ENCODE measurements at regions not wholly inside any gene's neighbourhood (a gene's known extent, or its start where the extent isn't known, plus 50 kb on each side); places are given as distances from the start of the nearest gene placed in this dataset.
A peak's percentile ranks its signal among the peaks of the same experiment; 100 is the strongest.

- DNase-seq, result no peak
Observed at GRCh38 chr2:780002-780401, 102.8 kb upstream of the TMEM18 start.

- DNase-seq, result no peak
Observed at GRCh38 chr2:778731-779350, 101.6 kb upstream of the TMEM18 start.

GRCh38 chr2:777546-777945 lies 100.3 kb upstream of the TMEM18 start:
- no peak for DNase-seq

- DNase-seq, result no peak
Observed at GRCh38 chr2:777051-777450, 99.8 kb upstream of the TMEM18 start.

GRCh38 chr2:776487-776886 lies 99.3 kb upstream of the TMEM18 start:
- DNase-seq, result no peak

GRCh38 chr2:776038-776437 lies 98.8 kb upstream of the TMEM18 start:
- no peak for DNase-seq

- no peak for DNase-seq
Observed at GRCh38 chr2:774436-774835, 97.2 kb upstream of the TMEM18 start.

- no peak for DNase-seq
Observed at GRCh38 chr2:773256-774160, 96.3 kb upstream of the TMEM18 start.

- no peak for DNase-seq
Observed at GRCh38 chr2:771538-771937, 94.3 kb upstream of the TMEM18 start.

- no peak for DNase-seq
Observed at GRCh38 chr2:770776-771175, 93.6 kb upstream of the TMEM18 start.

GRCh38 chr2:769771-770170 lies 92.6 kb upstream of the TMEM18 start:
- peak; percentile 15 for DNase-seq

GRCh38 chr2:768451-768850 lies 91.2 kb upstream of the TMEM18 start:
- no peak for DNase-seq

- DNase-seq, result no peak
Observed at GRCh38 chr2:767944-768343, 90.7 kb upstream of the TMEM18 start.

- peak; percentile 38 for DNase-seq
Observed at GRCh38 chr2:767440-767839, 90.2 kb upstream of the TMEM18 start.

GRCh38 chr2:766255-766654 lies 89.0 kb upstream of the TMEM18 start:
- no peak for DNase-seq

- no peak for DNase-seq
Observed at GRCh38 chr2:765369-765768, 88.2 kb upstream of the TMEM18 start.

- no peak for DNase-seq
Observed at GRCh38 chr2:763766-764525, 86.7 kb upstream of the TMEM18 start.

GRCh38 chr2:762646-763045 lies 85.4 kb upstream of the TMEM18 start:
- DNase-seq, result no peak

- no peak for DNase-seq
Observed at GRCh38 chr2:761384-761783, 84.2 kb upstream of the TMEM18 start.

- DNase-seq, result no peak
Observed at GRCh38 chr2:760001-760400, 82.8 kb upstream of the TMEM18 start.

- no peak for DNase-seq
Observed at GRCh38 chr2:758073-758820, 81.0 kb upstream of the TMEM18 start.

- no peak for DNase-seq
Observed at GRCh38 chr2:753123-753522, 75.9 kb upstream of the TMEM18 start.

GRCh38 chr2:751474-751873 lies 74.3 kb upstream of the TMEM18 start:
- DNase-seq, result no peak

Measured in activated CD4-positive, alpha-beta T cell treated with anti-CD3 and anti-CD28 coated beads, Interleukin-10, Interleukin-2, amounts not matched to agents 100 ng/mL and 50 ng/mL, durations not matched to agents 16 hours and 8 hours (primary cell).